ENCODE measurements at regions not wholly inside any gene's neighbourhood (a gene's known extent, or its start where the extent isn't known, plus 50 kb on each side); places are given as distances from the start of the nearest gene placed in this dataset.
"Not testable (repeated sequence)": the region's sequence is repeated elsewhere in the genome, so short reads cannot be mapped to it uniquely, and the experiment has no call there.

- peak in 2 of 3 donors; percentile 36 to 37 for DNase-seq (ENCODE audit: low read depth in 2 of 3, low spot score in 1 of 3)
Measured at GRCh38 chr12:89070603-89071002, 281.7 kb downstream of the DUSP6 start.

DNA sequence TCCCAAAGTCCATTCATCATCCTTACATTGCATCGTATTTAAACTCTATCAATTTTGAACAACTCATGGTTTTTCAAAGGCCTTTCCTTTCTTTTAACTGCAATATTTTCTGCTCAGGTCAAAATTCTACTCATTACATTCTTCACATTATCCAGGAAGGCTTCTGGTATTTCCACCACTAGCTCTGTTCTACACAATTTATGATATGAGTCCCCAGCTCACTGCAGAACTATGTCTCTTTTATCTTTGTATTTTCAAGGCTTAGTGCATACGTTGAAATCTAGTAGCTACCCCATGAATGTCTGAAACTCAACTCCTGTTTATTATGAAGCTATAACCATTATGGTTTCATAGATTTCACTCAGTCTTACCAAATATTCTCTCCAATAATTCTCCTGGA lies 282.9 kb downstream of the DUSP6 start:
- no peak for DNase-seq (ENCODE audit: low read depth in 2 of 3, low spot score in 1 of 3)

- DNase-seq (ENCODE audit: low read depth in 2 of 3, low spot score in 1 of 3) = no peak
Measured at GRCh38 chr12:89067421-89068187, 284.7 kb downstream of the DUSP6 start.

- DNase-seq (ENCODE audit: low read depth in 2 of 3, low spot score in 1 of 3) = no peak
Measured at GRCh38 chr12:89064780-89065179, 287.5 kb downstream of the DUSP6 start.

DNA sequence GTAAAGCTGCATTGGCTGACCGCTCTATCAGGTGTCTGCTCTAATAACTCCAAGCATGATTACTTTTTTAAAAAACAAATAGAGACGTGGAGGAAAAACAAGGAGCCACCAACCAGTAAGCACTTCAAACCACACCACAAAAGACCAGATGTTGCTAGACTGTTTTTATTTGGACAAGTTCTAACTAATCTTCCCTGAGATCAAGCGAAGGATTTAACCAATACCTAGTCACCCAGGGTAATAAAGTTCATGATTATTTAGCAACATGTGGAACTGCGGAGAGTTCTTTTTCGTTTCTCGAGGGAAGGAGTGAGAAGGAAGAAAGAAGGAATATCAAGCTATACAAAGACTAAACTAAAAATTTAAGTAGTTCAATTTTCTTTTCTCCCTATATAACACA lies 288.1 kb downstream of the DUSP6 start:
- no peak for DNase-seq (ENCODE audit: low read depth in 2 of 3, low spot score in 1 of 3)

DNA sequence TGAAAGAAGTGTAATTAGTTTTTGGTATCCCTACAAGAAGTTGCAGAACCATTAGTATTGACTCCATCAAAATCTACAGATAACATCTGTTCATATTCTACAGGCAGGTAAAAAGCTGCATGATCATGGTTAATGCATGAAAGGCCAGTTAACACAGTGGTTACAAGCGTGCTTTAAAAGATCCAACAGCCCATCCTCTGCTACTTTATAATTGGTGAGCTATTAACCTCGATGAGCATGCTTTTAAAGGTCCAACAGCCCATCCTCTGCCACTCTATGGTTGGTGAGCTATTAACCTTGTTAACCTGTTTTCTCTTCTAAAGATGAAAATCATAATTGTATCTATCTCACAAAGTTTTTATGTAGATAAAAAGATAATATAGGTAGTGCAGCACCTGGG lies 289.3 kb downstream of the DUSP6 start:
- no peak for DNase-seq (ENCODE audit: low read depth in 2 of 3, low spot score in 1 of 3)

DNA sequence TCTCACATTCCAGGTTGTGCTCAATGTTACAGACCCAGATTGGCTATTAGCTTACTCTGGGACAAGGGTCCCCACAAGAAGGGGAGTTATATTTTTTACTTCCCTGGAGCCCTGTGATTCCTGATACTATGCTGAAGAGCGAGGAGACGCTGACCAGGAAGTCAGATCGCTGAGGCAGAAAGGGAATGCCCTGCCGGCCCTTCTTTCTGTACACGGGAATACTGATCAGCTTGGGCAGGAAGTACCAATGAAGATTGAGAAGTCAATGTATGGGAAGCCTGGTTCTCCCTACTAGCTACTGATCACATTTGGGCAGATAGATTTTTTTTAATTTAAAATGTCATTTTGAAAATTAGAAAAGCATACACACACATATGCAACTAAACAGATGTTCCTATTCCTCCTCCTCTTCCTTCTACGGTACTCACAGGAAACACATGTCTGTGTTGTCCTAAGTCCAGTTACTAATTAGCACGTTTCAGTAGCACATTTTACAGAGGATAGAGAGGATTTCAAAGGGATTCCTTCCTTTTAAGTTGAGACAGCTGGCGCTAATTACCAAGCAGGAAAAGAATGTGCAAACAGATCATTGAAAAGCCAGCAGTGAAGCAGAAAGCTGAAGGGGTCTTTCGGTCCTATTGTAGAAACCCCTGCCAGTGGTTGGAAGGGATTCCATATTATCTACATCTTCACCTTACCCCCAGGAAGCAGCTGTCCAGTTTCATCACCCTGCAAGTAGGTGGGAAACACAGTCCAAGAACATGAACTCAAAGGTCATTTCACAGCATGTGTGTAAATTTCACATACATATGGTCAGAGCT lies 292.4 kb downstream of the DUSP6 start:
- DNase-seq (ENCODE audit: low read depth in 2 of 3, low spot score in 1 of 3) = no peak

DNA sequence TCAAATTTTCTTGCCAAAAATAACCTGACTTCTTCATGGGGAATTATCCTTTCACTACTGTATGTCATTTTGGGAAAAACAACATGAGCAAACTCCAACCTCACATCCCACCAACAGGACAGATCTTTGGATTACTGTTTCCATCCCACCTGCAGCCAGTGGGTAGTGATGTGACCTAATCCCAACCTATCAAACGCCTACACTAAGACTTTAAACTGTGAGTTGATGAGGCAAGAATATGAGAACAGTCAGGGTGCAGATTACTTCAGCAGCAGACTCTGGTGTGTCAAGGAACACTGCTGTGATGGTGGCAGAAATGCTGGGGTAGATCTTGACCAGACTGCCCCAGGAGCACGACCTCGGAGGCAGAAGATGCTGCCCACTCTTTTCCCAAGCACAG lies 293.2 kb downstream of the DUSP6 start:
- no peak for DNase-seq (ENCODE audit: low read depth in 2 of 3, low spot score in 1 of 3)

DNA sequence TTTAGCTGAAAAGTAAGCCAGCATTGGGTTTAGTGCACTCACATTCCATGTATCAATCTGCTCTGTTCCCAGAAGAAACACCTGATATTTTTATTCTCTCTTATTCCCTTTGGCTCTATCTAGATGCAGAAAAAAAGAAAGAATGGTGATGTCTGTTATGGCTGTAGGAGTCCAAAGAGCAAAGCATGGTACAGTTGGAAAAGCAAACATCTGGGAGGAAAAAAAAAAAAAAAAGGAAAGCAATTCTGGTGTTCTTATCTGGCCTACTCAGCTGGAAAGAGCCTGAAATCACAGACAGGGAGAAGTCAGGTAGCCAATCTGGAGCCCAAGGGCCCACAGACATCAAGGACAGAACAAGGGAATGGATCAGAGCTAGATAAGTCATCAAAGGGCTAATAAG lies 293.9 kb downstream of the DUSP6 start:
- DNase-seq (ENCODE audit: low read depth in 2 of 3, low spot score in 1 of 3) = no peak

DNA sequence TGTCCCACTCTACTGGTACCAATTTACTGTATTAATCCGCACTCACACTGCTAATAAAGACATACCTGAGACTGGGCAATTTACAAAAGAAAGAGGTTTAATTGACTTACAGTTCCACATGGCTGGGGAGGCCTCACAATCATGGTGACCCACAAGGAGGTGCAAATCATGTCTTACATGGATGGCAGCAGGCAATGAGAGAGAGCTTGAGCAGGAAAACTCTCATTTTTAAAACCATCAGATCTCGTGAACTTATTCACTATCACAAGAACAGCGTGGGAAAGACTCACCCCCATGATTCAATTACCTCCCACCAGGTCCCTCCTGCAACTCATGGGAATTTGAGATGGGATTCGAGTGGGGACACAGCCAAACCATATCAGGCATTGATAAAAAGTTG lies 298.5 kb downstream of the DUSP6 start:
- not testable (repeated sequence) for DNase-seq (ENCODE audit: low read depth in 2 of 3, low spot score in 1 of 3)

DNA sequence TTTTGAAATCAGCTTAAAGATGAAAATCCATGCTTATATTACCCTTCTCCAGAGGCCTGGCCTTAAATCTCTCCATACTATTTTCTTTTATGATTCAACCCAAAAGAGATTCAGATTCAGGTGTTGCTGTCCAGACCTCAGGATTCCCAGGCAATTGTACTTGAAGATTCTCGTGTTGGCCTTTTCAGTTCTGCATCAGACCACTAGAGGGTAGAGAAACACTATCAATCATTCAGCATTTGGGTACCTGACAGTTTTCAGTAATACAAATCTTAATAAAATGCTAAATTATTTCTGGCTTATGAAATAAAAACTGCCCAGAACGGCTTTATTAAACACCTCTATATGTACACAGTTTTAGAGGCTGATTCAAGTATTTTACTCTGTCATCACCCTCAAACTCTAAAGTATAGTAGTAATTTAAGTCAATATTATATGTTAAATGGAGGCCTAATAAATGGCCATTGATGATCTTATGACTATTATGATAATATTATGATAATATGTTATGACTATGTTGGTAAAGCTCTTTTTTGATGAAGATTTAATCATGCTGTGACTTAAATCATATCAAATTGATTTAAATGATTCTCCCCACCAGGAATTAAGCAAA lies 301.1 kb downstream of the DUSP6 start:
- peak in 1 of 3 donors; percentile 49 for DNase-seq (ENCODE audit: low read depth in 2 of 3, low spot score in 1 of 3)

GRCh38 chr12:89047856-89048418 lies 304.4 kb downstream of the DUSP6 start:
- no peak for DNase-seq (ENCODE audit: low read depth in 2 of 3, low spot score in 1 of 3)

GRCh38 chr12:89041078-89041477 lies 311.2 kb downstream of the DUSP6 start:
- DNase-seq (ENCODE audit: low read depth in 2 of 3, low spot score in 1 of 3) = no peak

DNA sequence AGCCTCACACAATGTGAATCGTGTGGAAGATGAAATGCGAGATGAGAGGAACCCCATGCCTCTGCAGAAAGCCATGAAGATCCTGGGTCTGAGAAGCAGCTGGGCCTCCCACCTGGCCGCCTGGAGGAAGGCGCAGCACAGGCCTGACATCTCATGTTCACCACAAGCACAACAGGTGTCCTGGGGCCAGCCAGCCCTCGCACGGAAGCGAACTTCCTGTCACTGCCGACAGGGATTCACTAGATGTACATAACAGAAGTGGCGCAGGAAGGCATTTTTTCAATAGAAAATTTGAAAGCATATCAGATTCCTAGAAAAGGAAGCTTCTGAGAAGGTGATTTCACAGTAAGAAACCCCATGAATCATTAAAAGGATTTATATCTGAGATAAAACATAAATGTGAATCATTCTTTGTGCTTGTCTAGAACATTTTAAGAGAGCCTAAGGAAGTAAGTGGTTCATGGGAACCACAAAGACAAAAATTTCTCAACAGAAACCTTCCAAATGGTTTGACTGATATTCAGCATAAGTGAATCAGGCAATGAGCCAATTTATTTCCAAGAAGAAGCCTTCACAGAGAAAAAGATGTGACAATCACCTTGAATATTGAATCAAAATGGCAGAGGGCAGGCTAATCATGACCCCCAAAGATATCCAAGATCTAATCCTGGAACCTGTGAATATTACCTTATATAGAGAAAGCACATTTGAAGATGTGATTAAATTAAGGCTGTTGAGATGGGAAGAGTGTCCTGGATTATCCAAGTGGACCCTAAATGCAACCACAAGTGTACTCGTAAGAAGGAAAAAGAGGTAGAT lies 311.9 kb downstream of the DUSP6 start:
- DNase-seq (ENCODE audit: low read depth in 2 of 3, low spot score in 1 of 3) = peak; percentile 73 to 86 (median 75)

GRCh38 chr12:89038831-89039512 lies 313.3 kb downstream of the DUSP6 start:
- peak in 2 of 3 donors; percentile 44 to 48 for DNase-seq (ENCODE audit: low read depth in 2 of 3, low spot score in 1 of 3)

DNA sequence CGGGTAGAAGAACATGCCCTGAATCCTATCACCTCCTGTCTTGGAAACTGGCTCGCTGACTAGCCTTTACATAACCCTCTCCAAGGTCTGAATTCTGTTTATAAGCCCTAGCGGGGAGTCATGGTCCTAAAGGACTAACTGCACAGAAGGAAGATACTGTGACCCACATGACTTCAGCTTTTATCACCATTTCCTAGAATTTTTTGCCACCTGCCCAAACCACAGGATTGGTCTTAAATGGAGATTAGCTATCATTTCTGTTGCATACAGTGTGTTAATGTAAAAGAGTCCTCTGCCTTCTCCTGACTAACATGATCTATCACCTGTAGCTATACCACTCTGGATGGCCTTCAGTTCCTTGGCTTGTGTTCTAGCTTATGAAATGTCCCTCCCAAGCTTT lies 319.2 kb downstream of the DUSP6 start:
- no peak for DNase-seq (ENCODE audit: low read depth in 2 of 3, low spot score in 1 of 3)

GRCh38 chr12:89029961-89030360 lies 322.3 kb downstream of the DUSP6 start:
- no peak for DNase-seq (ENCODE audit: low read depth in 2 of 3, low spot score in 1 of 3)

- no peak for DNase-seq (ENCODE audit: low read depth in 2 of 3, low spot score in 1 of 3)
Measured at GRCh38 chr12:89024580-89024979, 327.7 kb downstream of the DUSP6 start.

DNA sequence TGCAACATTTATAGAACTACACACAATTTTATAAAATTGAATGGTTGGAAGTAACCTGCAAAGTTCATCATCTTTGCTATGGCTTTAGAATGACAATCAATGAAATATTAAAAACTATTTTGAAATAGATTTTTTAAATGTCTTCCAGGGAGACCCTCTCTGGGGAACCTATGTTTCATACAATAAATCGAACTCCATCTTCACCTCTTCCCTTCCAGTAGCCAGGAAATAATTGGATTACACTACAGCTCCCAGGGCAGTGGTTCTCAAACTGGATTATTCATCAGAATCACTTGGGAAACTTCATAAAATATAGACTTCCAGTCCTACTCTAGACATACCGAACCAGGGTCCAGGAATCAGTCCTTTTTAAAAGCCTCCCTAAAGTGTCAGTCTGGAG lies 328.4 kb downstream of the DUSP6 start:
- no peak for DNase-seq (ENCODE audit: low read depth in 2 of 3, low spot score in 1 of 3)

DNA sequence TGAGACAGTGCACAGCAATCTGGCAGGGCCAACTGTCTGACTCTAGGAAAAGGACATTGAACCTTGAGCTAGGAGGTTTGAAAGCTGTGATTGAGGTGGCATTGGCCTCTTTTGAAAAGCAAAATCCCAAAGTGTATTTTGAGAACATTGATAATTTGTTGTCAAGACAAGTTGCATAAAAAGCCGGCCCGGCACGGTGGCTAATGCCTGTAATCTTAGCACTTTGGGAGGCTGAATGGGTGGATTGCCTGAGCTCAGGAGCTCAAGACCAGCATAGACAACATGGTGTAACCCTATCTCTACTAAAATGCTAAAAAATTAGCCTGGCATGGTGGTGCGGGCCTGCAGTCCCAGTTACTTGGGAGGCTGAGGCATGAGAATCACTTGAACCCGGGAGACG lies 331.6 kb downstream of the DUSP6 start:
- DNase-seq (ENCODE audit: low read depth in 2 of 3, low spot score in 1 of 3) = no peak
